HG03095 (cell line): ENCODE measurements at regions not wholly inside any gene's neighbourhood (a gene's known extent, or its start where the extent isn't known, plus 50 kb on each side); places are given as distances from the start of the nearest gene placed in this dataset.
"Not testable (repeated sequence)": the region's sequence is repeated elsewhere in the genome, so short reads cannot be mapped to it uniquely, and the experiment has no call there.

Source experiments
- ATAC-seq: cut with Tn5 transposase; IDR thresholded peaks from one replicate; pipeline ENCODE4 v1.9.1; 2021; ENCODE audit warnings: moderate library complexity; ENCODE audit not compliant: unreplicated experiment

- peak; percentile 52 for ATAC-seq
Observed at GRCh38 chr9:78707080-78707479, 410.2 kb downstream of the PSAT1 start.

GRCh38 chr9:78707481-78707991 is 410.6 kb downstream of the PSAT1 start:
- peak; percentile 90 for ATAC-seq

GRCh38 chr9:78712903-78713613 is 416.1 kb downstream of the PSAT1 start:
- ATAC-seq = no peak

- no peak for ATAC-seq
Observed at GRCh38 chr9:78713614-78714405, 416.9 kb downstream of the PSAT1 start.

- no peak for ATAC-seq
Observed at GRCh38 chr9:78714576-78714975, 417.7 kb downstream of the PSAT1 start.

- ATAC-seq = not testable (repeated sequence)
Observed at GRCh38 chr9:78719029-78719428, 422.1 kb downstream of the PSAT1 start.

GRCh38 chr9:78724896-78725295 is 428.0 kb downstream of the PSAT1 start:
- no peak for ATAC-seq

GRCh38 chr9:78725503-78725902 is 428.6 kb downstream of the PSAT1 start:
- no peak for ATAC-seq

GRCh38 chr9:78745331-78745730 is 448.4 kb downstream of the PSAT1 start:
- no peak for ATAC-seq

- no peak for ATAC-seq
Observed at GRCh38 chr9:78746010-78746409, 449.1 kb downstream of the PSAT1 start.

- no peak for ATAC-seq
Observed at GRCh38 chr9:78753039-78753438, 456.1 kb downstream of the PSAT1 start.

GRCh38 chr9:78756813-78757510 is 460.0 kb downstream of the PSAT1 start:
- ATAC-seq = peak; percentile 61

GRCh38 chr9:78763424-78763823 is 466.5 kb downstream of the PSAT1 start:
- no peak for ATAC-seq

- no peak for ATAC-seq
Observed at GRCh38 chr9:78765861-78766260, 468.9 kb downstream of the PSAT1 start.

- ATAC-seq = no peak
Observed at GRCh38 chr9:78767490-78767889, 470.6 kb downstream of the PSAT1 start.

GRCh38 chr9:78769690-78770089 is 472.8 kb downstream of the PSAT1 start:
- no peak for ATAC-seq

- ATAC-seq = no peak
Observed at GRCh38 chr9:78775211-78775610, 478.3 kb downstream of the PSAT1 start.

GRCh38 chr9:78775696-78776295 is 478.9 kb downstream of the PSAT1 start:
- ATAC-seq = no peak

GRCh38 chr9:78777747-78778146 is 480.8 kb downstream of the PSAT1 start:
- no peak for ATAC-seq

- no peak for ATAC-seq
Observed at GRCh38 chr9:78778318-78778717, 481.4 kb downstream of the PSAT1 start.

GRCh38 chr9:78778861-78779374 is 482.0 kb downstream of the PSAT1 start:
- no peak for ATAC-seq
